H9 (cell line): ENCODE measurements at regions not wholly inside any gene's neighbourhood (a gene's known extent, or its start where the extent isn't known, plus 50 kb on each side); places are given as distances from the start of the nearest gene placed in this dataset.
A peak's percentile ranks its signal among the peaks of the same experiment; 100 is the strongest.

Experiments used
- DNase-seq: peaks from one replicate; pipeline ENCODE4 v3.0.0-alpha.2; 2017
- H2AFZ ChIP-seq: one replicate; pipeline ENCODE4 v1.6.1; 2013; ENCODE audit warnings: mild to moderate bottlenecking, low read length, control low read depth, moderate library complexity
- H2AK5ac ChIP-seq: 2 replicates; pipeline ENCODE4 v1.6.1; 2013; ENCODE audit warnings: low read length, control low read depth, mixed read lengths; ENCODE audit not compliant: insufficient read length
- H2BK120ac ChIP-seq: one replicate; pipeline ENCODE4 v1.6.1; 2013; ENCODE audit warnings: low read depth, mild to moderate bottlenecking, low read length, control low read depth, inconsistent platforms; ENCODE audit not compliant: poor library complexity, severe bottlenecking
- H2BK12ac ChIP-seq: 2 replicates; pipeline ENCODE4 v1.6.1; 2013; ENCODE audit warnings: low read length, control low read depth, mixed read lengths, low read depth; ENCODE audit not compliant: insufficient read length
- H2BK15ac ChIP-seq: 2 replicates; pipeline ENCODE4 v1.6.1; 2013; ENCODE audit warnings: low read depth, low read length, control low read depth
- H2BK20ac ChIP-seq: one replicate; pipeline ENCODE4 v1.6.1; 2013; ENCODE audit warnings: low read depth, mild to moderate bottlenecking, low read length, control low read depth, inconsistent platforms; ENCODE audit not compliant: poor library complexity, severe bottlenecking
- H2BK5ac ChIP-seq: 2 replicates; pipeline ENCODE4 v1.6.1; 2013; ENCODE audit warnings: low read length, control low read depth, mixed read lengths; ENCODE audit not compliant: insufficient read length
- H3K14ac ChIP-seq: 2 replicates; pipeline ENCODE4 v1.6.1; 2013; ENCODE audit warnings: low read length, control low read depth; ENCODE audit not compliant: insufficient read depth
- H3K18ac ChIP-seq: 2 replicates; pipeline ENCODE4 v1.6.1; 2013; ENCODE audit warnings: low read depth, mild to moderate bottlenecking, mixed read lengths, low read length, control low read depth; ENCODE audit not compliant: insufficient read length
- H3K23ac ChIP-seq: 2 replicates; pipeline ENCODE4 v1.6.1; 2013; ENCODE audit warnings: low read length, control low read depth, mixed read lengths, low read depth; ENCODE audit not compliant: insufficient read length
- H3K23me2 ChIP-seq: 2 replicates; pipeline ENCODE4 v1.6.1; 2013; ENCODE audit warnings: low read depth, mild to moderate bottlenecking, mixed read lengths, low read length, control low read depth; ENCODE audit not compliant: insufficient read length, poor library complexity, severe bottlenecking
- H3K27ac ChIP-seq: 2 replicates; pipeline ENCODE4 v1.5.1; 2013; ENCODE audit warnings: low read length, control low read depth, mixed read lengths, low read depth; ENCODE audit not compliant: insufficient read length
- H3K27me3 ChIP-seq: 2 replicates; pipeline ENCODE4 v1.6.1; 2013; ENCODE audit warnings: low read length, control low read depth, inconsistent platforms; ENCODE audit not compliant: insufficient read depth
- H3K4ac ChIP-seq: 2 replicates; pipeline ENCODE4 v1.6.1; 2013; ENCODE audit warnings: low read depth, mild to moderate bottlenecking, control low read depth, inconsistent platforms, low read length, moderate library complexity
- H3K4me1 ChIP-seq: 2 replicates; pipeline ENCODE4 v1.6.1; 2013; ENCODE audit warnings: low read length, control low read depth, inconsistent platforms; ENCODE audit not compliant: insufficient read depth
- H3K4me2 ChIP-seq: 2 replicates; pipeline ENCODE4 v1.6.1; 2013; ENCODE audit warnings: low read length, control low read depth, mixed read lengths; ENCODE audit not compliant: insufficient read length, insufficient read depth
- H3K56ac ChIP-seq: 2 replicates; pipeline ENCODE4 v1.6.1; 2013; ENCODE audit warnings: low read depth, mild to moderate bottlenecking, mixed read lengths, low read length, control low read depth; ENCODE audit not compliant: insufficient read length
- H3K79me1 ChIP-seq: 2 replicates; pipeline ENCODE4 v1.6.1; 2013; ENCODE audit warnings: low read depth, mild to moderate bottlenecking, moderate library complexity, low read length, control low read depth, inconsistent platforms; ENCODE audit not compliant: insufficient read depth, poor library complexity, severe bottlenecking
- H3K79me2 ChIP-seq: 2 replicates; pipeline ENCODE4 v1.6.1; 2013; ENCODE audit warnings: low read length, control low read depth, inconsistent platforms; ENCODE audit not compliant: insufficient read depth
- H3K9ac ChIP-seq: 2 replicates; pipeline ENCODE4 v1.6.1; 2013; ENCODE audit warnings: low read length, control low read depth, mixed read lengths; ENCODE audit not compliant: insufficient read length; ENCODE audit errors: extremely low read depth
- H3K9me3 ChIP-seq: one replicate; pipeline ENCODE4 v1.6.1; 2013; ENCODE audit warnings: low read depth, low read length, inconsistent platforms; ENCODE audit not compliant: control insufficient read depth
- H3T11ph ChIP-seq: one replicate; pipeline ENCODE4 v1.6.1; 2013; ENCODE audit warnings: mild to moderate bottlenecking, low read length, control low read depth, inconsistent platforms
- H4K20me1 ChIP-seq: one replicate; pipeline ENCODE4 v1.6.1; 2013; ENCODE audit not compliant: control insufficient read depth, insufficient read length, insufficient read depth
- H4K5ac ChIP-seq: 2 replicates; pipeline ENCODE4 v1.6.1; 2013; ENCODE audit warnings: low read depth, mild to moderate bottlenecking, mixed read lengths, low read length, control low read depth; ENCODE audit not compliant: insufficient read length
- H4K8ac ChIP-seq: replicated peaks from 2 replicates; pipeline ENCODE4 v1.6.1; 2013; ENCODE audit warnings: low read length, control low read depth, mixed read lengths, low read depth; ENCODE audit not compliant: insufficient read length
- H4K91ac ChIP-seq: 2 replicates; pipeline ENCODE4 v1.6.1; 2013; ENCODE audit warnings: low read depth, mild to moderate bottlenecking, moderate library complexity, mixed read lengths, low read length, control low read depth; ENCODE audit not compliant: insufficient read length
- H3K27ac Mint-ChIP-seq, 3 experiments: 2 replicates in 2 of 3; 3 replicates in 1 of 3; pipeline ENCODE4 v1.8.0; 2020 to 2021; ENCODE audit warnings: mixed read lengths in 3 of 3, mild to moderate bottlenecking in 1 of 3, moderate library complexity in 1 of 3
- H3K27me3 Mint-ChIP-seq: 2 replicates; pipeline ENCODE4 v1.8.0; 2021; ENCODE audit warnings: low read depth, mild to moderate bottlenecking, moderate library complexity, mixed read lengths
- H3K36me3 Mint-ChIP-seq, 3 experiments: 2 replicates in 2 of 3; 3 replicates in 1 of 3; pipeline ENCODE4 v1.8.0; 2020 to 2021; ENCODE audit warnings: low read depth in 3 of 3, mixed read lengths in 3 of 3; ENCODE audit not compliant: insufficient read depth in 1 of 3
- H3K4me1 Mint-ChIP-seq, 2 experiments: 2 replicates each; pipeline ENCODE4 v1.8.0; 2020; ENCODE audit warnings: mixed read lengths in 2 of 2
- H3K4me3 Mint-ChIP-seq, 2 experiments: 2 replicates in 1 of 2; 3 replicates in 1 of 2; pipeline ENCODE4 v1.8.0; 2020 to 2021; ENCODE audit warnings: mild to moderate bottlenecking in 2 of 2, mixed read lengths in 2 of 2, moderate library complexity in 1 of 2
- H3K9me3 Mint-ChIP-seq, 2 experiments: 2 replicates in 1 of 2; 3 replicates in 1 of 2; pipeline ENCODE4 v1.8.0; 2020; ENCODE audit warnings: mild to moderate bottlenecking in 2 of 2, mixed read lengths in 2 of 2, moderate library complexity in 1 of 2
- CTCF ChIP-seq: fragments of 200-600 bp; sonication (generic); conservative IDR thresholded peaks from 3 replicates; pipeline ENCODE4 v1.8.0; 2021; ENCODE audit warnings: antibody characterized with exemption, mild to moderate bottlenecking
- WGBS: extraction: QIAGEN DNeasy Blood & Tissue Kit; methylation state at CpG from one replicate; pipeline ENCODE4 v1.1.7; 2013; ENCODE audit warnings: missing lambda C conversion rate, low lambda C conversion rate, mixed read lengths; ENCODE audit not compliant: insufficient read length; ENCODE audit errors: extremely low coverage; 5-methylcytosine and 5-hydroxymethylcytosine counted together

GRCh38 chr13:73702419-73703071, 431.7 kb downstream of the KLF12 start:
- Mint-ChIP-seq H3K36me3 (peaks cover 0 to 2% (median 0%) of the 10 kb centered on the region in 3 experiments; a peak in 2 of 7 replicates), H3K27me3 (no peaks in the 10 kb centered on the region), H3K27ac (peak overlapping the region; percentile 86 to 96 (median 96)), H3K9me3 (no peaks in the 10 kb centered on the region), H3K4me1 (peaks cover 54 to 55% of the 10 kb centered on the region in 2 experiments), H3K4me3 (peak overlapping the region in 1 of 2 experiments; percentile 38; a peak in 2 of 5 replicates)
- Histone ChIP-seq H4K20me1 (no peaks in the 10 kb centered on the region), H3K9me3 (no peaks in the 10 kb centered on the region), H2BK12ac (no peak overlapping the region), H2BK120ac (no peak overlapping the region), H3K23me2 (no peaks in the 10 kb centered on the region), H3K4me1 (no peaks in the 10 kb centered on the region), H3K18ac (no peak overlapping the region), H2AK5ac (no peak overlapping the region), H2BK5ac (no peak overlapping the region), H3K79me1 (no peaks in the 10 kb centered on the region), H3K56ac (no peak overlapping the region), H4K8ac (no peak overlapping the region), H3K27ac (no peak overlapping the region), H4K5ac (no peak overlapping the region), H3K23ac (no peak overlapping the region), H2BK15ac (no peak overlapping the region), H4K91ac (no peak overlapping the region), H2BK20ac (no peak overlapping the region), H3K14ac (no peak overlapping the region), H3K4ac (no peak overlapping the region), H3K4me2 (no peak overlapping the region), H3K9ac (no peak overlapping the region), H3T11ph (no peak overlapping the region), H3K79me2 (no peaks in the 10 kb centered on the region), H2AFZ (no peak overlapping the region), H3K27me3 (no peaks in the 10 kb centered on the region)
- WGBS, result no CpG with 5 or more reads among the region's 8 CpGs
- TF ChIP-seq CTCF, result no peak
- no peak for DNase-seq
